ENCODE measurements at regions not wholly inside any gene's neighbourhood (a gene's known extent, or its start where the extent isn't known, plus 50 kb on each side); places are given as distances from the start of the nearest gene placed in this dataset.

- TF ChIP-seq, protein P1, sequence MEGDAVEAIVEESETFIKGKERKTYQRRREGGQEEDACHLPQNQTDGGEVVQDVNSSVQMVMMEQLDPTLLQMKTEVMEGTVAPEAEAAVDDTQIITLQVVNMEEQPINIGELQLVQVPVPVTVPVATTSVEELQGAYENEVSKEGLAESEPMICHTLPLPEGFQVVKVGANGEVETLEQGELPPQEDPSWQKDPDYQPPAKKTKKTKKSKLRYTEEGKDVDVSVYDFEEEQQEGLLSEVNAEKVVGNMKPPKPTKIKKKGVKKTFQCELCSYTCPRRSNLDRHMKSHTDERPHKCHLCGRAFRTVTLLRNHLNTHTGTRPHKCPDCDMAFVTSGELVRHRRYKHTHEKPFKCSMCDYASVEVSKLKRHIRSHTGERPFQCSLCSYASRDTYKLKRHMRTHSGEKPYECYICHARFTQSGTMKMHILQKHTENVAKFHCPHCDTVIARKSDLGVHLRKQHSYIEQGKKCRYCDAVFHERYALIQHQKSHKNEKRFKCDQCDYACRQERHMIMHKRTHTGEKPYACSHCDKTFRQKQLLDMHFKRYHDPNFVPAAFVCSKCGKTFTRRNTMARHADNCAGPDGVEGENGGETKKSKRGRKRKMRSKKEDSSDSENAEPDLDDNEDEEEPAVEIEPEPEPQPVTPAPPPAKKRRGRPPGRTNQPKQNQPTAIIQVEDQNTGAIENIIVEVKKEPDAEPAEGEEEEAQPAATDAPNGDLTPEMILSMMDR (IDR thresholded peaks at IDR 0.05) = no peak
- TF ChIP-seq EP300 (IDR thresholded peaks at IDR 0.05) = no peak
- TF ChIP-seq POLR2A (IDR thresholded peaks at IDR 0.05) = no peak
- Histone ChIP-seq H3K4me1 (ENCODE audit: insufficient read depth) (no peaks in the 10 kb centered on the region), H3K4me3 (no peak overlapping the region), H3K36me3 (no peaks in the 10 kb centered on the region), H3K27ac (no peak overlapping the region), H3K9me3 (no peaks in the 10 kb centered on the region), H3K27me3 (no peaks in the 10 kb centered on the region)
- WGBS, 3 donors = 69 to 82% (median 78%) methylated on average over 4 of the region's 4 CpGs
- DNase-seq = no peak
- intact Hi-C loops (cut with DNase I) = no loop called here
These were observed 623.4 kb downstream of the CDH26 start for GRCh38 chr20:60581606-60582115.

DNA sequence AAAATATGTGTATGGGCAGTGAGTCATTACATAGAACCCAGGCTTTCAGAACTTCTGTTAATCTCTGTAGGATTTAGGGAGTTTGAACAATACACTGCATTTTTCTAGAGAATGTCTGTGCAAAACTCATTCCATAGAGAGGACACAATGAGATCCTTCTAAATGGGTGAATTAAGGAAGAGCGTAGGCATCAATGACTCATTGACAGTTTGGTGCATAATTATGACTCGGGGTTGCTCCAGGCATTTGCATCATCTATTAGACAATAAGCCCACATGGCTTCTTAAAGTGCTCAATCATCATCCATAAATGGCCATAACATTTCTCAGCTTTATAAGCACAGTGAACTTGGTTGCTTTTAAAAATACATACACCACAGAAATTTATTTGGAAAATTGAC, 625.5 kb downstream of the CDH26 start:
- Histone ChIP-seq H3K27ac (no peak overlapping the region), H3K4me3 (no peak overlapping the region), H3K9me3 (no peaks in the 10 kb centered on the region), H3K4me1 (ENCODE audit: insufficient read depth) (no peaks in the 10 kb centered on the region), H3K36me3 (no peaks in the 10 kb centered on the region), H3K27me3 (no peaks in the 10 kb centered on the region)
- DNase-seq = no peak
- TF ChIP-seq POLR2A (IDR thresholded peaks at IDR 0.05) (no peak), EP300 (IDR thresholded peaks at IDR 0.05) (no peak)
- TF ChIP-seq, protein P1 (IDR thresholded peaks at IDR 0.05) = no peak
- intact Hi-C loops (cut with DNase I) = no loop called here
- WGBS, 3 donors = 80 to 88% (median 84%) methylated on average over 2 of the region's 2 CpGs

DNA sequence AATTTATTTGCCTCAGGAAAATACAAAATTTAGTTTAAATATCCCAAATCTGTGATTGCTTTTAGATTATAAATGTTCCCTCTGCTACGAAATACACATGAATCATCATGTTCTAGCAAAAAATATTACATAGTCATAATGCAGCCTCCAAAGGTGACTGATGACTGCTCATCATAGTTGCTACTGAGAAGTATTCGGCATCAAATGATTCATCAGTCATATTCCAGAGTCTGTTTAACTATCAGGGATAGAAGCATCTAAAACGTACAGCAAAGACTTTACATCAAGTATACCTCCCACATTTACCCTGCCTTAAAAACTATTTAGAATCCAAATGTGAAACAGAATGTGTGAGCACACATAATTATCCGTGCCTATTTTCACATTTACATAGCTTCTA, 626.0 kb downstream of the CDH26 start:
- Histone ChIP-seq H3K9me3 (no peaks in the 10 kb centered on the region), H3K4me3 (no peak overlapping the region), H3K27ac (no peak overlapping the region), H3K36me3 (no peaks in the 10 kb centered on the region), H3K27me3 (no peaks in the 10 kb centered on the region), H3K4me1 (ENCODE audit: insufficient read depth) (no peaks in the 10 kb centered on the region)
- DNase-seq = no peak
- WGBS, 3 donors = 61 to 66% (median 64%) methylated on average over 4 of the region's 4 CpGs
- intact Hi-C loops (cut with DNase I) = no loop called here
- TF ChIP-seq EP300 (IDR thresholded peaks at IDR 0.05) (no peak), POLR2A (IDR thresholded peaks at IDR 0.05) (no peak)
- TF ChIP-seq, protein P1 (IDR thresholded peaks at IDR 0.05) = no peak

DNA sequence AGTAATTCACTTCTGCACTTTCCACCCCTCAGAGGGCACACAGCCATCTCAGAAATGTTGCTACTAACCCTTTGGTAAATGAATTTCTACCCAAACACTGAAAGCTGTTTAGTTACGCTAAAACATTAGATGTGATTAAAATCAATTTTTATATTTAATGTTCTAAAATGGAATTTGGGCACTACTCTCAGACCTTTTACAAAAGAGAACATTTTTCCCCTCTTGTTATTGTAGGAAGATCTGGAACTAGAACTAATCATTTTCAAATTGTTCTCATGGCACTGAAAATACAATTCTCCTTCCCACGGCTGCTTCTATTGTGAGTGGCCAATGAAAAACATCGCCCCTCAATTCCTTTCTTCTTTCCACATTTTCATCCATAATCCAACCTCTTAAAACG, 627.4 kb downstream of the CDH26 start:
- Histone ChIP-seq H3K4me1 (ENCODE audit: insufficient read depth) (no peaks in the 10 kb centered on the region), H3K36me3 (no peaks in the 10 kb centered on the region), H3K27ac (no peak overlapping the region), H3K27me3 (no peaks in the 10 kb centered on the region), H3K4me3 (no peak overlapping the region), H3K9me3 (no peaks in the 10 kb centered on the region)
- no peak for DNase-seq
- intact Hi-C loops (cut with DNase I) = no loop called here
- TF ChIP-seq POLR2A (IDR thresholded peaks at IDR 0.05) = no peak
- TF ChIP-seq, protein P1 (IDR thresholded peaks at IDR 0.05) = no peak
- 64 to 70% (median 66%) methylated on average over 4 of the region's 4 CpGs for WGBS, 3 donors
